ENCODE measurements at regions not wholly inside any gene's neighbourhood (a gene's known extent, or its start where the extent isn't known, plus 50 kb on each side); places are given as distances from the start of the nearest gene placed in this dataset.

GRCh38 chr20:43385914-43386313 is 71.8 kb upstream of the SRSF6 start (continued):
- TF ChIP-seq CHD7 (IDR thresholded peaks at IDR 0.05; ENCODE audit: low read depth, low read length) (no peak), YY1 (IDR thresholded peaks at IDR 0.05; ENCODE audit: borderline replicate concordance in 1 of 3, control insufficient read depth in 1 of 3, extremely low read depth in 1 of 3, insufficient read depth in 3 of 3, insufficient read length in 1 of 3, insufficient replicate concordance in 2 of 3, low read depth in 1 of 3, low read length in 2 of 3) (no peak), MAFG (tag; conservative IDR thresholded peaks at IDR 0.05) (no peak), PREB (CRISPR knock-in tag; IDR thresholded peaks at IDR 0.05) (no peak), ZNF140 (CRISPR knock-in tag; IDR thresholded peaks at IDR 0.05) (no peak), ZNF436 (CRISPR knock-in tag; IDR thresholded peaks at IDR 0.05) (no peak), SRSF1 (IDR thresholded peaks at IDR 0.05; ENCODE audit: low read depth, low read length) (no peak), SMAD1 (IDR thresholded peaks at IDR 0.05; ENCODE audit: low read depth, low read length, partially characterized antibody) (no peak), CCAR2 (IDR thresholded peaks at IDR 0.05; ENCODE audit: low read depth, low read length) (no peak)
